AML-193 (cell line): ENCODE measurements at regions not wholly inside any gene's neighbourhood (a gene's known extent, or its start where the extent isn't known, plus 50 kb on each side); places are given as distances from the start of the nearest gene placed in this dataset.

Source experiments
- DNase-seq, 2 experiments: peaks; one replicate each; lab custom pipeline; 2025; lab: John Stamatoyannopoulos, UW

GRCh38 chr12:21993438-21993981 is 52.3 kb upstream of the ABCC9 start:
- DNase-seq, result no peak

- peak; percentile 68 to 78 for DNase-seq
Measured at GRCh38 chr12:21992823-21993222, 51.6 kb upstream of the ABCC9 start.

GRCh38 chr12:21991526-21991925 is 50.3 kb upstream of the ABCC9 start:
- DNase-seq, result no peak
